GM18907 (cell line): ENCODE measurements at regions not wholly inside any gene's neighbourhood (a gene's known extent, or its start where the extent isn't known, plus 50 kb on each side); places are given as distances from the start of the nearest gene placed in this dataset.

ENCODE experiments used
- ATAC-seq: cut with Tn5 transposase; IDR thresholded peaks from one replicate; pipeline ENCODE4 v1.9.1; 2021; ENCODE audit warnings: mild to moderate bottlenecking, moderate library complexity; ENCODE audit not compliant: unreplicated experiment

GRCh38 chr3:88535563-88535962 is 385.8 kb downstream of the C3orf38 start:
- ATAC-seq = no peak

- ATAC-seq = no peak
Observed at GRCh38 chr3:88542916-88543315, 393.2 kb downstream of the C3orf38 start.

GRCh38 chr3:88572450-88572849 is 422.7 kb downstream of the C3orf38 start:
- no peak for ATAC-seq

GRCh38 chr3:88573472-88573871 is 423.7 kb downstream of the C3orf38 start:
- ATAC-seq = no peak

- no peak for ATAC-seq
Observed at GRCh38 chr3:88574146-88574545, 424.4 kb downstream of the C3orf38 start.

- ATAC-seq = no peak
Observed at GRCh38 chr3:88584451-88584850, 434.7 kb downstream of the C3orf38 start.

GRCh38 chr3:88586121-88586640 is 436.4 kb downstream of the C3orf38 start:
- no peak for ATAC-seq

GRCh38 chr3:88589138-88589537 is 439.4 kb downstream of the C3orf38 start:
- ATAC-seq = no peak

GRCh38 chr3:88595026-88595425 is 445.3 kb downstream of the C3orf38 start:
- no peak for ATAC-seq

- ATAC-seq = no peak
Observed at GRCh38 chr3:88596451-88596850, 446.7 kb downstream of the C3orf38 start.

GRCh38 chr3:88610820-88611219 is 461.1 kb downstream of the C3orf38 start:
- ATAC-seq = no peak

GRCh38 chr3:88611826-88612326 is 462.1 kb downstream of the C3orf38 start:
- no peak for ATAC-seq

- ATAC-seq = no peak
Observed at GRCh38 chr3:88616413-88616812, 466.7 kb downstream of the C3orf38 start.

GRCh38 chr3:88617283-88617682 is 467.5 kb downstream of the C3orf38 start:
- no peak for ATAC-seq

- ATAC-seq = no peak
Observed at GRCh38 chr3:88618021-88618645, 468.4 kb downstream of the C3orf38 start.

- ATAC-seq = no peak
Observed at GRCh38 chr3:88621586-88621985, 471.8 kb downstream of the C3orf38 start.

- ATAC-seq = no peak
Observed at GRCh38 chr3:88623709-88624108, 473.9 kb downstream of the C3orf38 start.

GRCh38 chr3:88626456-88627120 is 476.8 kb downstream of the C3orf38 start:
- no peak for ATAC-seq

- ATAC-seq = no peak
Observed at GRCh38 chr3:88628901-88629300, 478.5 kb upstream of the EPHA3 start.

- ATAC-seq = no peak
Observed at GRCh38 chr3:88632226-88632625, 475.2 kb upstream of the EPHA3 start.

GRCh38 chr3:88640581-88640980 is 466.8 kb upstream of the EPHA3 start:
- ATAC-seq = no peak

GRCh38 chr3:88641033-88641604 is 466.3 kb upstream of the EPHA3 start:
- no peak for ATAC-seq
